ENCODE measurements at regions not wholly inside any gene's neighbourhood (a gene's known extent, or its start where the extent isn't known, plus 50 kb on each side); places are given as distances from the start of the nearest gene placed in this dataset.

- Histone ChIP-seq H3K4me3 (ENCODE audit: low read length in 2 of 2) (no peak overlapping the region), H3K27me3 (ENCODE audit: control insufficient read depth in 1 of 2, insufficient read depth in 2 of 2, low read length in 2 of 2) (no peaks in the 10 kb centered on the region), H3K36me3 (ENCODE audit: control insufficient read depth in 2 of 2, insufficient read depth in 2 of 2, low read length in 2 of 2) (no peaks in the 10 kb centered on the region), H3K9me3 (ENCODE audit: control insufficient read depth in 2 of 2, low read length in 2 of 2) (no peaks in the 10 kb centered on the region), H3K4me1 (ENCODE audit: control insufficient read depth, insufficient read depth, low read length) (no peaks in the 10 kb centered on the region), H3K27ac (ENCODE audit: low read length) (no peak overlapping the region), H3K9ac (ENCODE audit: low read length in 2 of 2) (no peak overlapping the region)
Measured at GRCh38 chr12:67918441-67918840, 70.8 kb upstream of the IFNG-AS1 start.

- Histone ChIP-seq H3K9me3 (ENCODE audit: control insufficient read depth in 2 of 2, low read length in 2 of 2) (no peaks in the 10 kb centered on the region), H3K36me3 (ENCODE audit: control insufficient read depth in 2 of 2, insufficient read depth in 2 of 2, low read length in 2 of 2) (no peaks in the 10 kb centered on the region), H3K4me3 (ENCODE audit: low read length in 2 of 2) (no peak overlapping the region), H3K4me1 (ENCODE audit: control insufficient read depth, insufficient read depth, low read length) (no peaks in the 10 kb centered on the region), H3K9ac (ENCODE audit: low read length in 2 of 2) (no peak overlapping the region), H3K27ac (ENCODE audit: low read length) (no peak overlapping the region), H3K27me3 (ENCODE audit: control insufficient read depth in 1 of 2, insufficient read depth in 2 of 2, low read length in 2 of 2) (no peaks in the 10 kb centered on the region)
Measured at GRCh38 chr12:67919406-67919805, 69.8 kb upstream of the IFNG-AS1 start.

- Histone ChIP-seq H3K36me3 (ENCODE audit: control insufficient read depth in 2 of 2, insufficient read depth in 2 of 2, low read length in 2 of 2) (no peaks in the 10 kb centered on the region), H3K9ac (ENCODE audit: low read length in 2 of 2) (no peak overlapping the region), H3K4me3 (ENCODE audit: low read length in 2 of 2) (no peak overlapping the region), H3K27me3 (ENCODE audit: control insufficient read depth in 1 of 2, insufficient read depth in 2 of 2, low read length in 2 of 2) (no peaks in the 10 kb centered on the region), H3K27ac (ENCODE audit: low read length) (no peak overlapping the region), H3K9me3 (ENCODE audit: control insufficient read depth in 2 of 2, low read length in 2 of 2) (no peaks in the 10 kb centered on the region), H3K4me1 (ENCODE audit: control insufficient read depth, insufficient read depth, low read length) (no peaks in the 10 kb centered on the region)
Measured at GRCh38 chr12:67920413-67920812, 68.8 kb upstream of the IFNG-AS1 start.

- Histone ChIP-seq H3K27ac (ENCODE audit: low read length) (no peak overlapping the region), H3K9me3 (ENCODE audit: control insufficient read depth in 2 of 2, low read length in 2 of 2) (no peaks in the 10 kb centered on the region), H3K27me3 (ENCODE audit: control insufficient read depth in 1 of 2, insufficient read depth in 2 of 2, low read length in 2 of 2) (no peaks in the 10 kb centered on the region), H3K9ac (ENCODE audit: low read length in 2 of 2) (no peak overlapping the region), H3K4me3 (ENCODE audit: low read length in 2 of 2) (no peak overlapping the region), H3K36me3 (ENCODE audit: control insufficient read depth in 2 of 2, insufficient read depth in 2 of 2, low read length in 2 of 2) (no peaks in the 10 kb centered on the region), H3K4me1 (ENCODE audit: control insufficient read depth, insufficient read depth, low read length) (no peaks in the 10 kb centered on the region)
Measured at GRCh38 chr12:67921286-67921685, 68.0 kb upstream of the IFNG-AS1 start.

GRCh38 chr12:67922245-67922644, 67.0 kb upstream of the IFNG-AS1 start:
- no peaks in the 10 kb centered on the region for H3K36me3 ChIP-seq (ENCODE audit: control insufficient read depth in 2 of 2, insufficient read depth in 2 of 2, low read length in 2 of 2)
- no peak overlapping the region for H3K27ac ChIP-seq (ENCODE audit: low read length)
- H3K4me3 ChIP-seq (ENCODE audit: low read length in 2 of 2) = no peak overlapping the region
- no peaks in the 10 kb centered on the region for H3K9me3 ChIP-seq (ENCODE audit: control insufficient read depth in 2 of 2, low read length in 2 of 2)
- H3K27me3 ChIP-seq (ENCODE audit: control insufficient read depth in 1 of 2, insufficient read depth in 2 of 2, low read length in 2 of 2) = no peaks in the 10 kb centered on the region
- no peak overlapping the region for H3K9ac ChIP-seq (ENCODE audit: low read length in 2 of 2)
- H3K4me1 ChIP-seq (ENCODE audit: control insufficient read depth, insufficient read depth, low read length) = no peaks in the 10 kb centered on the region

- no peak overlapping the region for H3K4me3 ChIP-seq (ENCODE audit: low read length in 2 of 2)
- H3K27me3 ChIP-seq (ENCODE audit: control insufficient read depth in 1 of 2, insufficient read depth in 2 of 2, low read length in 2 of 2) = no peaks in the 10 kb centered on the region
- H3K9me3 ChIP-seq (ENCODE audit: control insufficient read depth in 2 of 2, low read length in 2 of 2) = no peaks in the 10 kb centered on the region
- no peaks in the 10 kb centered on the region for H3K36me3 ChIP-seq (ENCODE audit: control insufficient read depth in 2 of 2, insufficient read depth in 2 of 2, low read length in 2 of 2)
- H3K9ac ChIP-seq (ENCODE audit: low read length in 2 of 2) = no peak overlapping the region
- H3K27ac ChIP-seq (ENCODE audit: low read length) = no peak overlapping the region
- no peaks in the 10 kb centered on the region for H3K4me1 ChIP-seq (ENCODE audit: control insufficient read depth, insufficient read depth, low read length)
Measured at GRCh38 chr12:67925077-67925476, 64.2 kb upstream of the IFNG-AS1 start.

GRCh38 chr12:67925552-67925951, 63.7 kb upstream of the IFNG-AS1 start:
- Histone ChIP-seq H3K9me3 (ENCODE audit: control insufficient read depth in 2 of 2, low read length in 2 of 2) (no peaks in the 10 kb centered on the region), H3K9ac (ENCODE audit: low read length in 2 of 2) (no peak overlapping the region), H3K36me3 (ENCODE audit: control insufficient read depth in 2 of 2, insufficient read depth in 2 of 2, low read length in 2 of 2) (no peaks in the 10 kb centered on the region), H3K4me1 (ENCODE audit: control insufficient read depth, insufficient read depth, low read length) (no peaks in the 10 kb centered on the region), H3K27me3 (ENCODE audit: control insufficient read depth in 1 of 2, insufficient read depth in 2 of 2, low read length in 2 of 2) (no peaks in the 10 kb centered on the region), H3K27ac (ENCODE audit: low read length) (no peak overlapping the region), H3K4me3 (ENCODE audit: low read length in 2 of 2) (no peak overlapping the region)

- Histone ChIP-seq H3K4me3 (ENCODE audit: low read length in 2 of 2) (no peak overlapping the region), H3K4me1 (ENCODE audit: control insufficient read depth, insufficient read depth, low read length) (no peaks in the 10 kb centered on the region), H3K27me3 (ENCODE audit: control insufficient read depth in 1 of 2, insufficient read depth in 2 of 2, low read length in 2 of 2) (no peaks in the 10 kb centered on the region), H3K27ac (ENCODE audit: low read length) (no peak overlapping the region), H3K36me3 (ENCODE audit: control insufficient read depth in 2 of 2, insufficient read depth in 2 of 2, low read length in 2 of 2) (no peaks in the 10 kb centered on the region), H3K9me3 (ENCODE audit: control insufficient read depth in 2 of 2, low read length in 2 of 2) (no peaks in the 10 kb centered on the region), H3K9ac (ENCODE audit: low read length in 2 of 2) (no peak overlapping the region)
Measured at GRCh38 chr12:67926063-67926462, 63.2 kb upstream of the IFNG-AS1 start.

- H3K27ac ChIP-seq (ENCODE audit: low read length) = no peak overlapping the region
- no peaks in the 10 kb centered on the region for H3K27me3 ChIP-seq (ENCODE audit: control insufficient read depth in 1 of 2, insufficient read depth in 2 of 2, low read length in 2 of 2)
- no peaks in the 10 kb centered on the region for H3K36me3 ChIP-seq (ENCODE audit: control insufficient read depth in 2 of 2, insufficient read depth in 2 of 2, low read length in 2 of 2)
- no peaks in the 10 kb centered on the region for H3K9me3 ChIP-seq (ENCODE audit: control insufficient read depth in 2 of 2, low read length in 2 of 2)
- no peak overlapping the region for H3K9ac ChIP-seq (ENCODE audit: low read length in 2 of 2)
- H3K4me3 ChIP-seq (ENCODE audit: low read length in 2 of 2) = no peak overlapping the region
- no peaks in the 10 kb centered on the region for H3K4me1 ChIP-seq (ENCODE audit: control insufficient read depth, insufficient read depth, low read length)
Measured at GRCh38 chr12:67927324-67927723, 61.9 kb upstream of the IFNG-AS1 start.

GRCh38 chr12:67927815-67928214, 61.4 kb upstream of the IFNG-AS1 start:
- Histone ChIP-seq H3K27me3 (ENCODE audit: control insufficient read depth in 1 of 2, insufficient read depth in 2 of 2, low read length in 2 of 2) (no peaks in the 10 kb centered on the region), H3K4me1 (ENCODE audit: control insufficient read depth, insufficient read depth, low read length) (no peaks in the 10 kb centered on the region), H3K36me3 (ENCODE audit: control insufficient read depth in 2 of 2, insufficient read depth in 2 of 2, low read length in 2 of 2) (no peaks in the 10 kb centered on the region), H3K9me3 (ENCODE audit: control insufficient read depth in 2 of 2, low read length in 2 of 2) (no peaks in the 10 kb centered on the region), H3K27ac (ENCODE audit: low read length) (no peak overlapping the region), H3K4me3 (ENCODE audit: low read length in 2 of 2) (no peak overlapping the region), H3K9ac (ENCODE audit: low read length in 2 of 2) (no peak overlapping the region)

- H3K27ac ChIP-seq (ENCODE audit: low read length) = no peak overlapping the region
- no peaks in the 10 kb centered on the region for H3K27me3 ChIP-seq (ENCODE audit: control insufficient read depth in 1 of 2, insufficient read depth in 2 of 2, low read length in 2 of 2)
- H3K4me3 ChIP-seq (ENCODE audit: low read length in 2 of 2) = no peak overlapping the region
- no peaks in the 10 kb centered on the region for H3K36me3 ChIP-seq (ENCODE audit: control insufficient read depth in 2 of 2, insufficient read depth in 2 of 2, low read length in 2 of 2)
- H3K4me1 ChIP-seq (ENCODE audit: control insufficient read depth, insufficient read depth, low read length) = no peaks in the 10 kb centered on the region
- no peak overlapping the region for H3K9ac ChIP-seq (ENCODE audit: low read length in 2 of 2)
- no peaks in the 10 kb centered on the region for H3K9me3 ChIP-seq (ENCODE audit: control insufficient read depth in 2 of 2, low read length in 2 of 2)
Measured at GRCh38 chr12:67928621-67929383, 60.4 kb upstream of the IFNG-AS1 start.

Data from stomach smooth muscle (tissue), 2 donors.